ENCODE measurements at regions not wholly inside any gene's neighbourhood (a gene's known extent, or its start where the extent isn't known, plus 50 kb on each side); places are given as distances from the start of the nearest gene placed in this dataset.

GRCh38 chr1:94325377-94326302, 88.3 kb upstream of the ARHGAP29 start:
- H3K9ac ChIP-seq (ENCODE audit: low read length): peak overlapping the region; percentile 78
- no peaks in the 10 kb centered on the region for H3K36me3 ChIP-seq (ENCODE audit: control insufficient read depth, insufficient read depth, low read length, severe bottlenecking)
- H3K4me3 ChIP-seq (ENCODE audit: low read length): peak overlapping the region; percentile 58
- H3K27me3 ChIP-seq (replicated peaks; ENCODE audit: control insufficient read depth, insufficient read depth, low read length): no peaks in the 10 kb centered on the region
- peak; percentile 96 for DNase-seq (ENCODE audit: low read depth)
- H3K9me3 ChIP-seq (ENCODE audit: control insufficient read depth, low read length): no peaks in the 10 kb centered on the region
- peaks cover 53% of the 10 kb centered on the region for H3K4me1 ChIP-seq (ENCODE audit: control insufficient read depth, insufficient read depth, low read length)

- no peaks in the 10 kb centered on the region for H3K36me3 ChIP-seq (ENCODE audit: control insufficient read depth, insufficient read depth, low read length, severe bottlenecking)
- DNase-seq (ENCODE audit: low read depth): peak; percentile 56
These were observed 86.8 kb upstream of the ARHGAP29 start for GRCh38 chr1:94324178-94324544.

GRCh38 chr1:94323311-94324177, 86.2 kb upstream of the ARHGAP29 start:
- no peaks in the 10 kb centered on the region for H3K27me3 ChIP-seq (replicated peaks; ENCODE audit: control insufficient read depth, insufficient read depth, low read length)
- peaks cover 39% of the 10 kb centered on the region for H3K4me1 ChIP-seq (ENCODE audit: control insufficient read depth, insufficient read depth, low read length)
- H3K4me3 ChIP-seq (ENCODE audit: low read length): no peak overlapping the region
- no peaks in the 10 kb centered on the region for H3K36me3 ChIP-seq (ENCODE audit: control insufficient read depth, insufficient read depth, low read length, severe bottlenecking)
- H3K9ac ChIP-seq (ENCODE audit: low read length): no peak overlapping the region
- H3K9me3 ChIP-seq (ENCODE audit: control insufficient read depth, low read length): no peaks in the 10 kb centered on the region
- DNase-seq (ENCODE audit: low read depth): no peak

More at GRCh38 chr1:94324178-94324544, 86.8 kb upstream of the ARHGAP29 start:
- H3K4me1 ChIP-seq (ENCODE audit: control insufficient read depth, insufficient read depth, low read length): peaks cover 46% of the 10 kb centered on the region
- H3K4me3 ChIP-seq (ENCODE audit: low read length): no peak overlapping the region
- no peaks in the 10 kb centered on the region for H3K27me3 ChIP-seq (replicated peaks; ENCODE audit: control insufficient read depth, insufficient read depth, low read length)
- H3K9ac ChIP-seq (ENCODE audit: low read length): no peak overlapping the region
- no peaks in the 10 kb centered on the region for H3K9me3 ChIP-seq (ENCODE audit: control insufficient read depth, low read length)

- peaks cover 31% of the 10 kb centered on the region for H3K4me1 ChIP-seq (ENCODE audit: control insufficient read depth, insufficient read depth, low read length)
- DNase-seq (ENCODE audit: low read depth): no peak
- no peaks in the 10 kb centered on the region for H3K36me3 ChIP-seq (ENCODE audit: control insufficient read depth, insufficient read depth, low read length, severe bottlenecking)
These were observed 85.3 kb upstream of the ARHGAP29 start for GRCh38 chr1:94322696-94323095.

GRCh38 chr1:94321662-94322061, 84.3 kb upstream of the ARHGAP29 start:
- Histone ChIP-seq H3K9me3 (ENCODE audit: control insufficient read depth, low read length) (no peaks in the 10 kb centered on the region), H3K4me3 (ENCODE audit: low read length) (no peak overlapping the region), H3K27me3 (replicated peaks; ENCODE audit: control insufficient read depth, insufficient read depth, low read length) (no peaks in the 10 kb centered on the region), H3K36me3 (ENCODE audit: control insufficient read depth, insufficient read depth, low read length, severe bottlenecking) (no peaks in the 10 kb centered on the region), H3K9ac (ENCODE audit: low read length) (no peak overlapping the region), H3K4me1 (ENCODE audit: control insufficient read depth, insufficient read depth, low read length) (peaks cover 28% of the 10 kb centered on the region)
- peak; percentile 63 for DNase-seq (ENCODE audit: low read depth)

More at GRCh38 chr1:94322696-94323095, 85.3 kb upstream of the ARHGAP29 start:
- no peak overlapping the region for H3K9ac ChIP-seq (ENCODE audit: low read length)
- H3K4me3 ChIP-seq (ENCODE audit: low read length): no peak overlapping the region
- H3K9me3 ChIP-seq (ENCODE audit: control insufficient read depth, low read length): no peaks in the 10 kb centered on the region
- H3K27me3 ChIP-seq (replicated peaks; ENCODE audit: control insufficient read depth, insufficient read depth, low read length): no peaks in the 10 kb centered on the region

- H3K9me3 ChIP-seq (ENCODE audit: control insufficient read depth, low read length): no peaks in the 10 kb centered on the region
- no peaks in the 10 kb centered on the region for H3K27me3 ChIP-seq (replicated peaks; ENCODE audit: control insufficient read depth, insufficient read depth, low read length)
These were observed 82.1 kb upstream of the ARHGAP29 start for GRCh38 chr1:94319319-94320102.

GRCh38 chr1:94318505-94319030, 81.2 kb upstream of the ARHGAP29 start:
- no peaks in the 10 kb centered on the region for H3K36me3 ChIP-seq (ENCODE audit: control insufficient read depth, insufficient read depth, low read length, severe bottlenecking)
- peaks cover 7% of the 10 kb centered on the region for H3K4me1 ChIP-seq (ENCODE audit: control insufficient read depth, insufficient read depth, low read length)
- H3K9me3 ChIP-seq (ENCODE audit: control insufficient read depth, low read length): no peaks in the 10 kb centered on the region
- no peaks in the 10 kb centered on the region for H3K27me3 ChIP-seq (replicated peaks; ENCODE audit: control insufficient read depth, insufficient read depth, low read length)
- H3K4me3 ChIP-seq (ENCODE audit: low read length): no peak overlapping the region
- no peak overlapping the region for H3K9ac ChIP-seq (ENCODE audit: low read length)
- DNase-seq (ENCODE audit: low read depth): no peak

More at GRCh38 chr1:94319319-94320102, 82.1 kb upstream of the ARHGAP29 start:
- H3K36me3 ChIP-seq (ENCODE audit: control insufficient read depth, insufficient read depth, low read length, severe bottlenecking): no peaks in the 10 kb centered on the region
- no peak for DNase-seq (ENCODE audit: low read depth)
- H3K4me1 ChIP-seq (ENCODE audit: control insufficient read depth, insufficient read depth, low read length): peaks cover 10% of the 10 kb centered on the region
- H3K4me3 ChIP-seq (ENCODE audit: low read length): no peak overlapping the region
- H3K9ac ChIP-seq (ENCODE audit: low read length): no peak overlapping the region

GRCh38 chr1:94317790-94318188, 80.4 kb upstream of the ARHGAP29 start:
- Histone ChIP-seq H3K4me1 (ENCODE audit: control insufficient read depth, insufficient read depth, low read length) (peaks cover 7% of the 10 kb centered on the region), H3K4me3 (ENCODE audit: low read length) (no peak overlapping the region), H3K9me3 (ENCODE audit: control insufficient read depth, low read length) (no peaks in the 10 kb centered on the region), H3K9ac (ENCODE audit: low read length) (no peak overlapping the region), H3K27me3 (replicated peaks; ENCODE audit: control insufficient read depth, insufficient read depth, low read length) (no peaks in the 10 kb centered on the region), H3K36me3 (ENCODE audit: control insufficient read depth, insufficient read depth, low read length, severe bottlenecking) (no peaks in the 10 kb centered on the region)
- no peak for DNase-seq (ENCODE audit: low read depth)

GRCh38 chr1:94316836-94317789, 79.7 kb upstream of the ARHGAP29 start:
- Histone ChIP-seq H3K4me3 (ENCODE audit: low read length) (no peak overlapping the region), H3K9me3 (ENCODE audit: control insufficient read depth, low read length) (no peaks in the 10 kb centered on the region), H3K9ac (ENCODE audit: low read length) (no peak overlapping the region), H3K27me3 (replicated peaks; ENCODE audit: control insufficient read depth, insufficient read depth, low read length) (no peaks in the 10 kb centered on the region), H3K36me3 (ENCODE audit: control insufficient read depth, insufficient read depth, low read length, severe bottlenecking) (no peaks in the 10 kb centered on the region), H3K4me1 (ENCODE audit: control insufficient read depth, insufficient read depth, low read length) (peaks cover 7% of the 10 kb centered on the region)
- DNase-seq (ENCODE audit: low read depth): peak; percentile 62

- no peak for DNase-seq (ENCODE audit: low read depth)
- Histone ChIP-seq H3K4me3 (ENCODE audit: low read length) (no peak overlapping the region), H3K27me3 (replicated peaks; ENCODE audit: control insufficient read depth, insufficient read depth, low read length) (no peaks in the 10 kb centered on the region), H3K9me3 (ENCODE audit: control insufficient read depth, low read length) (no peaks in the 10 kb centered on the region), H3K36me3 (ENCODE audit: control insufficient read depth, insufficient read depth, low read length, severe bottlenecking) (no peaks in the 10 kb centered on the region), H3K4me1 (ENCODE audit: control insufficient read depth, insufficient read depth, low read length) (peaks cover 7% of the 10 kb centered on the region), H3K9ac (ENCODE audit: low read length) (no peak overlapping the region)
These were observed 78.8 kb upstream of the ARHGAP29 start for GRCh38 chr1:94316183-94316582.

All from adipocyte (in vitro differentiated cells).